Small intestine (tissue), 7 donors: ENCODE measurements at regions not wholly inside any gene's neighbourhood (a gene's known extent, or its start where the extent isn't known, plus 50 kb on each side); places are given as distances from the start of the nearest gene placed in this dataset.

Source experiments
- DNase-seq, 2 donors: peaks; one replicate each; pipeline versions ENCODE4 v3.0.0 to v3.0.0-alpha.2; 2013
- FAIRE-seq: peaks from 2 replicates; lab custom pipeline; 2012; peaks lifted over from hg19 to GRCh38; lab: Jason Lieb, UNC
- H3K27ac ChIP-seq, 3 donors: one replicate each; pipeline ENCODE4 v1.5.1; 2013; ENCODE audit warnings: low read length in 2 of 3, mild to moderate bottlenecking in 2 of 3, control low read depth in 1 of 3, inconsistent platforms in 1 of 3, low read depth in 1 of 3, moderate library complexity in 1 of 3
- H3K27me3 ChIP-seq, 3 donors: one replicate each; pipeline ENCODE4 v1.6.1; 2013; ENCODE audit warnings: low read length in 3 of 3, inconsistent platforms in 1 of 3; ENCODE audit not compliant: control insufficient read depth in 3 of 3, insufficient read depth in 3 of 3
- H3K36me3 ChIP-seq, 3 donors: one replicate each; pipeline ENCODE4 v1.6.1; 2013; ENCODE audit warnings: low read length in 3 of 3, inconsistent platforms in 1 of 3, low read depth in 1 of 3, mild to moderate bottlenecking in 1 of 3, moderate library complexity in 1 of 3; ENCODE audit not compliant: control insufficient read depth in 3 of 3, insufficient read depth in 2 of 3
- H3K4me1 ChIP-seq, 3 donors: one replicate each; pipeline ENCODE4 v1.6.1; 2013; ENCODE audit warnings: low read length in 2 of 3, inconsistent platforms in 1 of 3, low read depth in 1 of 3, mild to moderate bottlenecking in 1 of 3, moderate library complexity in 1 of 3; ENCODE audit not compliant: control insufficient read depth in 3 of 3, insufficient read depth in 2 of 3
- H3K4me3 ChIP-seq, 3 donors: one replicate each; pipeline ENCODE4 v1.5.1; 2013; ENCODE audit warnings: low read length in 3 of 3, control low read depth in 1 of 3, inconsistent platforms in 1 of 3, low read depth in 1 of 3, mild to moderate bottlenecking in 1 of 3, moderate library complexity in 1 of 3
- H3K9me3 ChIP-seq, 2 donors: one replicate each; pipeline ENCODE4 v1.6.1; 2013; ENCODE audit warnings: low read depth in 1 of 2, low read length in 1 of 2; ENCODE audit not compliant: control insufficient read depth in 2 of 2, insufficient read depth in 1 of 2
- WGBS, 3 donors: extraction: QIAGEN DNeasy Blood & Tissue Kit; methylation state at CpG; one replicate each; pipeline ENCODE4 v1.1.7; 2013; 5-methylcytosine and 5-hydroxymethylcytosine counted together
- donor health status: healthy with polysubstance abuse.
- donor health status: control.
- donor health status: control.
- donor health status: Bipolar disorder and iron deficiency.
- donor health status: healthy.

DNA sequence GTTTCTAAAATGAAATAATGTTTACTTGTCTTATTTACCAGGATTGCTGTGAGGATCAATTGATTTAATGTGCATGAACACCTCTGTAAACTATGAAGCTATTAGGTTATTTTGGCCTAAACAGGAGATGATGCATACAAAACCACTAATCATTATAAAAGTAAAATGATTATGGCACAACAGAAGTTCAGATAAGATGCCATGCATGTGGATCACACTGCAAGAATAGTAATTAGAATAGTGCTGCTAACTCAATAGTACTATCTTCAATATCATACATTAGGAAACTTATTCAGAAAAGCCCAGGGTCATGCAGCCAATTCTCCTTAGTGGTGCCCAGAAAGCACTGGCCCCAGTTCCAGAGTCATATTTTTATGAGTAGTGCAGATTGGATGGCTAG is 66.9 kb downstream of the TMEM100 start:
- no peak overlapping the region for H3K27ac ChIP-seq
- no peaks in the 10 kb centered on the region for H3K27me3 ChIP-seq
- DNase-seq (no peak), FAIRE-seq (no peak)
- no peaks in the 10 kb centered on the region for H3K4me1 ChIP-seq
- no peak overlapping the region for H3K4me3 ChIP-seq
- H3K9me3 ChIP-seq = no peaks in the 10 kb centered on the region
- H3K36me3 ChIP-seq = no peaks in the 10 kb centered on the region

DNA sequence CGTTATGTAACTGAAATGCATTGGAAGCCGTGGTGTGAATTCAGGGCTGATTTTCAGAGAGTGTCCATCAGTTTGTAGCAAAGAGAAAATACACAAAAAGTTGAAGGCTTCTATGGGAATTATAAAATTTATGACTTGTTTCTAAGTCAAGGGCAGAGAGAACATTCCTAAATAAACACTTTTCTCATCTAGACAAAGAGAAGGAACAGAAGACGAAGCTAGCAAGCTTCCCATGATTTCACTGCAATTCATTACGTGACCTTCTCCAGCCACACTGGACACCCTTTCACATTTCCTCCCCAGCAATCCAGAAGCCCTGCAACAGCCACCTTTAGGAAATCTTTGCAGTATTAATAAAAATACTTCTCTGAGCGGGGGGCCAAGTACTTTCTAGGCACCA is 67.8 kb downstream of the TMEM100 start:
- no peaks in the 10 kb centered on the region for H3K4me1 ChIP-seq
- FAIRE-seq (no peak), DNase-seq (no peak)
- no peaks in the 10 kb centered on the region for H3K27me3 ChIP-seq
- H3K36me3 ChIP-seq = no peaks in the 10 kb centered on the region
- no peak overlapping the region for H3K4me3 ChIP-seq
- 63 to 70% (median 69%) methylated on average over 5 of the region's 5 CpGs for WGBS, 3 donors
- no peaks in the 10 kb centered on the region for H3K9me3 ChIP-seq
- H3K27ac ChIP-seq = no peak overlapping the region

DNA sequence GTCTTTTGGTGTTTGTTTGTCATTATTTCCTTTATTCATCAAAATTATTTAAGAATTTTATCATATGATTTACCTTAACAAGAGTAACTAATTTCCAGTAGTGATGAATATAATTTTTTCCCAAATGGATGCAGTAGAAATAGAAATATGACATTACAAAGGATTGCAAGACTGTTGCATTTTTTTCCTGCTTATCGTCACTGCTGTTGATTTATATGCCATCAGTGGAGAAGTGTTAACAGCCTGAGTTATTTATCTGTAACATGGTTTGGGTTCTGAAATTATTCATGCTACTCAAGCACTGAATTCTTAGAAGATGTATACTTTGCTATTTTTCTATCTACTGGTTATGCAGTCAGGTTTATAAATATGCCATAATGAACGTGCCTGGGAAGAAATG is 68.6 kb downstream of the TMEM100 start:
- DNase-seq = no peak
- Histone ChIP-seq H3K36me3 (no peaks in the 10 kb centered on the region), H3K9me3 (no peaks in the 10 kb centered on the region), H3K4me1 (no peaks in the 10 kb centered on the region), H3K4me3 (no peak overlapping the region), H3K27ac (no peak overlapping the region), H3K27me3 (no peaks in the 10 kb centered on the region)
- WGBS, 3 donors = 58 to 67% (median 59%) methylated on average over 2 of the region's 2 CpGs
- no peak for FAIRE-seq

DNA sequence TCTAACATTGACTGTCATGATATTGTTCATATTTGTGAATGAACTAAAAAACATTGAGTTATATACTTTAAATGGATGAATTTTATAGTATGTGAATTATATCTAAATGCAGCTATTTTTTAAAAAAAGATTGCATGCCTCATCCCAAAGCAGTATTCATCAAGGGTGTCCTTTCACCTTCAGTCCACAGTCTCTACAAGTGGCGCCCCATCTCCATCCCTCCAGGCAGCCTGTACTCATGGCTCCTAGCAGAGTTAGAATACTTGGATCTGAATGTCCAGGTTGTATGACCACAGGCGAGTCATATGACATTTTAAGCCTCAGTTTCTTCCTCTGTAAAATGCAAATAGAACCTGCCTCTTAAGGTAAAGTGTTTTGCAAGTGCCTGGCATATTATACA is 69.8 kb downstream of the TMEM100 start:
- Histone ChIP-seq H3K9me3 (no peaks in the 10 kb centered on the region), H3K4me1 (no peaks in the 10 kb centered on the region), H3K36me3 (no peaks in the 10 kb centered on the region), H3K27me3 (no peaks in the 10 kb centered on the region), H3K4me3 (no peak overlapping the region), H3K27ac (no peak overlapping the region)
- 37 to 89% (median 64%) methylated on average over 2 of the region's 2 CpGs for WGBS, 3 donors
- DNase-seq (no peak), FAIRE-seq (no peak)

DNA sequence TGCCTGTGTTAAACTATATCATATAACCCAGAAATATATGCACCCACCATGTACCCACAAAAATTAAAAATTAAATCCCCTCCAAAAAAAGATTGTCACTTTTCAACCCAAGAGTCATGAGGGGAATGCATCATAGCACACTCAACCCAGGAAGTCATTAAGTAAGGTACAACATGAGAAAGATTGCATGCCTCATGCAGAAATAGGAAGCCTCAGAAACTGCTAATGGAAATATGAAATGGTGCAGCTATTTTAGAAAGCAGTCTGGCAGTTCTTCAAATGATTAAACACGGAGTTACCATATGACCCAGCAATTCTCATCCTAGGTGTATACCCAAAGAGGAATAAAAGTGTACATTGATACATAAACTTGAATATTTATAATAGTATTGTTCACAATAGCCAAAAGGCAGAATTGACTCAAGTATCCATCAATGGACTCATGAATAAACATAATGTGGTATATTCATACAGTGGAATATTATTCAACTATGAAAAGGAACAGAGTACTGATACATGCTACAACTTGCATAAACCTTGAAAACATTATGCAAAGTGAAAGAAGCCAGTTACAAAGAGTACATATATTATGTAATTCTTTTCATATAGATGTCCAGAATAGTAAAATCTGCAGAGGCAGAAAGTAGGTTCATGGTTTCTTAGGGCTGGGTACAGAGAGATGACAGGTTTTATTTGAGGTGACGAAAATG is 70.4 kb downstream of the TMEM100 start:
- DNase-seq = no peak
- WGBS, 3 donors = 62 to 74% (median 70%) methylated on average over 2 of the region's 2 CpGs
- no peak overlapping the region for H3K27ac ChIP-seq
- no peaks in the 10 kb centered on the region for H3K4me1 ChIP-seq
- H3K4me3 ChIP-seq = no peak overlapping the region
- H3K36me3 ChIP-seq = no peaks in the 10 kb centered on the region
- no peaks in the 10 kb centered on the region for H3K9me3 ChIP-seq
- H3K27me3 ChIP-seq = no peaks in the 10 kb centered on the region
- FAIRE-seq = no peak

DNA sequence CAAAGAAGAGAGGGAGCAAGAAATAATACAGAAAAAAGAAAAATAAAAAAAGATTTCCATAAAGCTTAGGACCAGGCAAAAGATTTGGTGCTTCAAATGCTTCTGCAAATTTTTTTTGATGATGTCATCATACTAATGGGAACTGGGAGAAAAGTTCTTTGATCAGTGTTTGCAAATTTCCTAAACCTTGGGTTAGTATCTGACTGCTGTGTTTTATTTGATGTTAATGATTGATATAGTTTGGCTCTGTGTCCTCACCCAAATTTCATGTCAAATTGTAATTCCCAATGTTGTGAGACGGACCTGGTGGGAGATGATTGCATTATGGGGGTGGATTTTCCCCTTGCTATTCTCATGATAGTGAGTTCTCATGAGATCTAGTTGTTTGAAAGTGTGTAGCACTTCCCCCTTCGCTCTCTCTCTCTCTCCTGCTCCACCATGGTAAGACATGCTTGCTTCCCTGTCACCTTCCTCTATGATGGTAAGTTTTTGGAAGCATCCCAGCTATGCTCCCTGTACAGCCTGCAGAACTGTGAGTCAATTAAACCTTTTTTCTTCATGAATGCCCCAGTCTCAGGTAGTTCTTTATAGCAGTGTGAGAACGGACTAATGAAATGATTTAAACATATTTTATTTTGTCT is 72.6 kb downstream of the TMEM100 start:
- FAIRE-seq (no peak), DNase-seq (no peak)
- Histone ChIP-seq H3K27ac (no peak overlapping the region), H3K9me3 (no peaks in the 10 kb centered on the region), H3K36me3 (no peaks in the 10 kb centered on the region), H3K4me1 (no peaks in the 10 kb centered on the region), H3K27me3 (no peaks in the 10 kb centered on the region), H3K4me3 (no peak overlapping the region)
- WGBS, 3 donors = 57 to 76% (median 59%) methylated on average over 3 of the region's 3 CpGs

DNA sequence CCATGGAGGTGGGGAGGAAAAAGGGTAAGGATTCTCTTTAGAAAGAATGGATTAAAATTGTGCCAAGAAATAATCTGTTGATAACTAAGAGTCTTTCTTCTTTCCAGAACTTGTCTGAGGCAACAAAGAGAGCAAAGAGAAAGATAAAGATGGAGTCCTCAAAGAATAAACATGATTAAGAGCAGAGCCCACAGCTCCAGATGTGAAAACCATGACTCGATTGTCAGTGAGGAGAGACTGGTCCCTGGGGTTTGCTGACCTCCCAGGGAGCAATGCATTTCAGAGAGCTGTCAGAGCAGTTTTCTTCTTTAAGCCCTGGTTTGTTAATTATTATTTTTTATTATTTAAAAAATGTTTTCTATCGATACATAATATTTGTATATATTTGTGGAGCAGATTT is 74.6 kb downstream of the TMEM100 start:
- no peaks in the 10 kb centered on the region for H3K4me1 ChIP-seq
- WGBS, 3 donors = 50 to 61% (median 58%) methylated on average over 2 of the region's 2 CpGs

DNA sequence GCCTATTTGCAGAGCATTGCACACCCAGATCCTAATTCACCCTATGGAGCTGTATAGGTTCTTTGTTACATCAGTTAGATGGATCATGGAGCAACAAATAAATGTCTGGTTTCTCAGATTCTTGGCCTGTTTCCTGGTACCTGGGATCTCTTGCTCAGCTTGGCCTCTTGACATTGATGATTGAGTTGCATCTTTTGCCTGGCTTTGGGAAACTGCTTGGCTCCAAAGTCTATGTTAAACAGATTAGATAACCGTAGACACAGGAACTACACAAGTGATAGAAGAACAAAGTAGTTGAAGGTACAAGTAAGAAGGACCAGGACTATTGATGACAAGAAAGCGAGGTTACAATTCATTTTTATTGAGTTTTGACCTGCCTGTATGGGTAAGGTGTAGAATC is 77.3 kb downstream of the TMEM100 start:
- Histone ChIP-seq H3K36me3 (no peaks in the 10 kb centered on the region), H3K4me3 (no peak overlapping the region), H3K27ac (no peak overlapping the region), H3K9me3 (no peaks in the 10 kb centered on the region), H3K27me3 (no peaks in the 10 kb centered on the region), H3K4me1 (no peaks in the 10 kb centered on the region)
- no peak for DNase-seq
- WGBS, 3 donors = 50 to 82% (median 63%) methylated on average over 2 of the region's 2 CpGs
- no peak for FAIRE-seq

More for the DNA sequence above, 74.6 kb downstream of the TMEM100 start:
- FAIRE-seq (no peak), DNase-seq (no peak)
- H3K36me3 ChIP-seq = no peaks in the 10 kb centered on the region
- no peak overlapping the region for H3K27ac ChIP-seq
- H3K4me3 ChIP-seq = no peak overlapping the region
- no peaks in the 10 kb centered on the region for H3K9me3 ChIP-seq
- H3K27me3 ChIP-seq = no peaks in the 10 kb centered on the region

DNA sequence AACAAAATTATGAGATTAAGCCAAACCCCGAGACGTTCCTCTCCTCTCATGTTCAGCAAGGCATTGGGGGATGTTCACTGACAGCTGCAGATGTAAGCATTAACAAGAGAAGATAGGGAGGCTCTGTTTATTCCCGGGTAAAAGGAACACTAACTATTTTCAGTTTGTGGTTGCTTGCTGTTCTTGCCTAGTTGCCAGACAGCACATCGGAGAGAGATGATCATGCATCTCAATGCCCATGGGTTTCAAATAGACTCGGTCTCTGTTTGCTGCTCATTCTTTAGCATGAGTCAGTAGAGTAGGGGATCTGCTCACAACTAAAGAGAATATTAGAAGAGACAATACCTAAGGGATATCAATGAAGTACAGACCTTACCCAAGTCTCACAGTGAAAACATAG is 78.3 kb downstream of the TMEM100 start:
- no peaks in the 10 kb centered on the region for H3K36me3 ChIP-seq
- no peak overlapping the region for H3K27ac ChIP-seq
- DNase-seq = no peak
- H3K4me1 ChIP-seq = no peaks in the 10 kb centered on the region
- FAIRE-seq = no peak
- WGBS, 3 donors = 76 to 84% (median 80%) methylated on average over 5 of the region's 5 CpGs
- H3K27me3 ChIP-seq = no peaks in the 10 kb centered on the region
- no peak overlapping the region for H3K4me3 ChIP-seq
- H3K9me3 ChIP-seq = no peaks in the 10 kb centered on the region
